Right lobe of liver (tissue), 4 donors: ENCODE measurements at regions not wholly inside any gene's neighbourhood (a gene's known extent, or its start where the extent isn't known, plus 50 kb on each side); places are given as distances from the start of the nearest gene placed in this dataset.

Source experiments
- CTCF ChIP-seq, 4 donors: fragments of 200-600 bp in 3 of 4; fragments of 450-650 bp in 1 of 4; IDR thresholded peaks; one replicate each; pipeline versions ENCODE4 v1.5.1 to v1.8.0; 2016 to 2022; ENCODE audit warnings: antibody characterized with exemption in 4 of 4, mild to moderate bottlenecking in 2 of 4
- POLR2A ChIP-seq: fragments of 450-650 bp; IDR thresholded peaks from one replicate; pipeline ENCODE4 v1.6.1; 2017; ENCODE audit warnings: antibody characterized with exemption, mild to moderate bottlenecking
- donor health status: DM: no; HTN: no; CAD: no.
- donor health status: DM: no; HTN: no; CAD: no.
- donor health status: DM: no; HTN: yes; CAD: no.

GRCh38 chr1:221994274-221994698 is 252.4 kb upstream of the DUSP10 start:
- TF ChIP-seq CTCF (IDR thresholded peaks at IDR 0.05), result no peak
- TF ChIP-seq POLR2A, result no peak
